NCI-H1048 (cell line): ENCODE measurements at regions not wholly inside any gene's neighbourhood (a gene's known extent, or its start where the extent isn't known, plus 50 kb on each side); places are given as distances from the start of the nearest gene placed in this dataset.

ENCODE experiments used
- DNase-seq: peaks from one replicate; lab custom pipeline; 2025; lab: John Stamatoyannopoulos, UW

GRCh38 chr15:31151301-31152233 is 50.0 kb upstream of the TRPM1 start:
- no peak for DNase-seq

GRCh38 chr15:31153531-31153930 is 52.0 kb upstream of the TRPM1 start:
- DNase-seq: no peak

GRCh38 chr15:31155151-31155550 is 53.6 kb upstream of the TRPM1 start:
- DNase-seq: no peak

- no peak for DNase-seq
Observed at GRCh38 chr15:31156226-31156625, 54.7 kb upstream of the TRPM1 start.

GRCh38 chr15:31156808-31157207 is 55.3 kb upstream of the TRPM1 start:
- DNase-seq: no peak

GRCh38 chr15:31157644-31158069 is 56.1 kb upstream of the TRPM1 start:
- DNase-seq: no peak

GRCh38 chr15:31158858-31159569 is 57.5 kb upstream of the TRPM1 start:
- no peak for DNase-seq

- DNase-seq: no peak
Observed at GRCh38 chr15:31159837-31160236, 58.3 kb upstream of the TRPM1 start.

GRCh38 chr15:31160297-31160696 is 58.8 kb upstream of the TRPM1 start:
- DNase-seq: no peak

- DNase-seq: no peak
Observed at GRCh38 chr15:31160740-31161495, 59.4 kb upstream of the TRPM1 start.

GRCh38 chr15:31161951-31162350 is 60.4 kb upstream of the TRPM1 start:
- no peak for DNase-seq

GRCh38 chr15:31162721-31163510 is 61.4 kb upstream of the TRPM1 start:
- no peak for DNase-seq

- no peak for DNase-seq
Observed at GRCh38 chr15:31163769-31164572, 62.4 kb upstream of the TRPM1 start.

GRCh38 chr15:31164573-31164912 is 63.0 kb upstream of the TRPM1 start:
- no peak for DNase-seq

- DNase-seq: no peak
Observed at GRCh38 chr15:31169558-31169957, 68.0 kb upstream of the TRPM1 start.

GRCh38 chr15:31171731-31172130 is 70.2 kb upstream of the TRPM1 start:
- DNase-seq: no peak

- DNase-seq: no peak
Observed at GRCh38 chr15:31172606-31173005, 71.1 kb upstream of the TRPM1 start.

- DNase-seq: no peak
Observed at GRCh38 chr15:31173790-31174450, 72.4 kb upstream of the TRPM1 start.

GRCh38 chr15:31175484-31175883 is 74.0 kb upstream of the TRPM1 start:
- no peak for DNase-seq

- no peak for DNase-seq
Observed at GRCh38 chr15:31177951-31178350, 76.4 kb upstream of the TRPM1 start.
